ENCODE measurements at regions not wholly inside any gene's neighbourhood (a gene's known extent, or its start where the extent isn't known, plus 50 kb on each side); places are given as distances from the start of the nearest gene placed in this dataset.
"Not testable (repeated sequence)": the region's sequence is repeated elsewhere in the genome, so short reads cannot be mapped to it uniquely, and the experiment has no call there.

GRCh38 chr4:129998436-129999150 lies 902.6 kb downstream of the C4orf33 start:
- DNase-seq (ENCODE audit: low read depth in 3 of 3) = no peak

- DNase-seq (ENCODE audit: low read depth in 3 of 3) = no peak
Observed at GRCh38 chr4:129999156-129999555, 903.2 kb downstream of the C4orf33 start.

GRCh38 chr4:130008461-130008860 lies 912.5 kb downstream of the C4orf33 start:
- DNase-seq (ENCODE audit: low read depth in 3 of 3) = no peak

- not testable (repeated sequence) for DNase-seq (ENCODE audit: low read depth in 3 of 3)
Observed at GRCh38 chr4:130012806-130013205, 916.9 kb downstream of the C4orf33 start.

GRCh38 chr4:130021706-130022105 lies 925.8 kb downstream of the C4orf33 start:
- no peak for DNase-seq (ENCODE audit: low read depth in 3 of 3)

DNA sequence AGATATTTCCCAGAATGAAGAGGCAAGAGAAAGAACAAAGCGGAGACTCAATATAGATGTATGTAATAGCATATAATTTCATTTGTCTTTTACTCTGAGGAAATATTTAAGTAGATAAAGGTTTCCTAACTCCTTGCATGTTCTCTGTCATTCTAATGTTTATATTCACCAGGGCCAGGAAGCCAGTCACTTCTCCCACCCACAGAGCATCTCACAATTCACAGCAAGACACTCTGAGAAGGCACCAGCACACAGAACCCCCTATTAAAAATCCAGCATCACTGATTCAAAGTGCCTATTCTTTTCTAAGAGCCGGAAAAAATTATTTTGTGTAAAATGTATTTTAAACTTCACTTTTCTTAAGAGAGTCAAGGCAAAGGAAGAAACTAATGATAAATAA lies 927.1 kb downstream of the C4orf33 start:
- no peak for DNase-seq (ENCODE audit: low read depth in 3 of 3)

- DNase-seq (ENCODE audit: low read depth in 3 of 3) = no peak
Observed at GRCh38 chr4:130025701-130026100, 929.7 kb downstream of the C4orf33 start.

DNA sequence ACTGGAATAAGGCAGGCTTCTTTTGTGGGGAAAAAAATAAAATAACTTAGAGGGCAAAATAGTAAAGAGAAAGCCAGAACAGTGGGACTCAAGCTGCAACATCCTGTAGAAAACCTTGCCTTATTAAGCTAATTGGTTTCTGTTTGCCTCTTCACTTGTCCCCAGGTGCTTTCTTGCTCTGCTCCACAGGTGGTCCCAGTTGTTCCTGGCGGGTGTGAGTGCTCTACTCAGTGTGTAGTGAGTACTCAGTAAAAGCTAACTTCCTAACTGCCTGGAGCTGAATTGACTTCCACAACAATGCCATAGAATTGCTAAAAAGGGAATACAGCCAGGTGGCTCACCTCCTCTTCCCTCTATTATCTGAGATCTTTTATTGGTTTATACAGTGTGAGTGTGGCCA lies 930.2 kb downstream of the C4orf33 start:
- no peak for DNase-seq (ENCODE audit: low read depth in 3 of 3)

DNA sequence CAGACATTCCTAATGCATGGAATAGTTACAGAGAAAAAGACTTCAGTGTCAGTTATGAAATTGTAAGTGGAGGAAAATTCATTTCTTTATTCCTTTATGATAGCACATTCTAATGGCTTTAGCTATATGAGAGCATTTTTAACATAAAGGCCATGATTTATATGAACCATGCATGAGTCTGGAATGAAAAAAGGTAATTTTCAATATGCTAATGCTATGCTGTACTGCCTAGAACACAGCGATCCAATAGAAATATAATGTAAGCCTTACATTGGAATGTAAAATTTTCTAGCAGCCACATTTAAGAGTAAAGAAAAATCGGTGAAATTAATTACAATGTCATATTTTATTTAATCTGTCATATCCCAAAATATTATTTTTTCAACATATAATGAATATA lies 932.0 kb downstream of the C4orf33 start:
- no peak for DNase-seq (ENCODE audit: low read depth in 3 of 3)

GRCh38 chr4:130028552-130028951 lies 932.6 kb downstream of the C4orf33 start:
- no peak for DNase-seq (ENCODE audit: low read depth in 3 of 3)

- no peak for DNase-seq (ENCODE audit: low read depth in 3 of 3)
Observed at GRCh38 chr4:130029442-130029841, 933.5 kb downstream of the C4orf33 start.

DNA sequence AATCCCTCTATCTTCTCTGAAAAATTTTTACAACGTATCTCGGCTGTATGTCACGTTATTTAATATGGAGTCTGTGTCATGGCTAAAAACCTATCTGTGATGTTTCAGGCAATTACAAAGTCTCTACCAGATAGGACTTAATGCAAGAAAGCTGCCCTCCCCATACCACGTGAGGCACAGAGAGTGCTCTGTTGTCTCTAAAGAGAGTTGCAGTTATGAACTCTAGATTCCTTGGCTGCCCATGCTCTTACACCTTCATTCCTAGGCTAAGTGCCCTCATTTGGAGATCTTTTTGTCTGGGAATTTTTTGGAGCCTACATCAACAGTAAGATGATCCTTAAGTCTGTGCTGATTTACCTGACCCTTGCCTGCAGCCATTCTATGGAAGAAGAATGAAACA lies 935.9 kb downstream of the C4orf33 start:
- DNase-seq (ENCODE audit: low read depth in 3 of 3) = no peak

DNA sequence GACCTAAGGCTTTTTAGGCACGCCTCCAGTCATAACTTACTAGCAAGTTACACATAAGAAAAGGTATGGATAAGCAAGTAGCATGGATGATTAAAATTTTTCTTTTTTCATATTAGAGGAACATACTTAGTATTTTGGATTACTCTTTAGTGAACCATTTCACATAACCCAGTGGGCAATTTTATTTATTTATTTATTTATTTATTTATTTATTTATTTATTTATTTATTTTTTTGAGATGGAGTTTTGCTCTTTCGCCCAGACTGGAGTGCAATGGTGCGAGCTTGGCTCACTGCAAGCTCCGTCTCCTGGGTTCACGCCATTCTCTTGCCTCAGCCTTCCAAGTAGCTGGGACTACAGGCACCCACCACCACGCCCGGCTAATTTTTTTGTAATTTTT lies 937.7 kb downstream of the C4orf33 start:
- DNase-seq (ENCODE audit: low read depth in 3 of 3) = not testable (repeated sequence)

DNA sequence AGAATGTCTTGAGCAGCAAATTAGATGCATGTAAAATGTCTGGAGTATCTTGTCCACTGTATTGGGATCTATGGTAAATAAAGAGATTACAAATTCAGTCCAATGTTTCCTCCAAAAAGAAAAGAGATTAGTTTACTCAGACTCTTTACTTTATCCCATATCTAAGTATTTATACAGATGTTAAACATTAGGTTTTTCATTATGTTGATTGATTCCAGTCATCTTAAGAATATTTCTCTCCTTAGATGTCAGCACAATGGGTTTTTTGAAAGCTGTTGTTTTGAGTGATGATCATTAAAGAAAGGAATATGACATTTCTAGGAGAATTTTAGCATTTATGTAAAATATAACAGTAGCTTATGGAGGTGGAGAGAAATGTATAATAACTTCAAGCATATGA lies 938.9 kb downstream of the C4orf33 start:
- no peak for DNase-seq (ENCODE audit: low read depth in 3 of 3)

DNA sequence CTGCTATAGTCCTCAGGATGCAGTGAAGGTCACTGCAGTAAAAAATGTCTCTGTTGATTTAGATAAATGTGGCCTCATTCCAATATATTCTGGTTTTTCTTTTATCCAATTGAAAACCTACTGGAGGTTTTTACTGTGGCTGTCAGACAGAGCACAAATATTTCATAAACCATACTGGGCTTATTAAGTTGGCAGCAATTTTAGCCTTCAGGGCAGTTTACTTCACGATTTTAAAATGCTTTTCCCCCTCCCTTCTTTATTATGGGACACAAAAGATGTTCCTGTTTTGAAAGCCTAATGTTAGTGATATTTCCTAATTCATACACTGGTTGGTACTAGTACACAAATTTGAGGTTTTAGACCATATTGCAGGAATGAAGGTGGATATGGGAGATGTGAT lies 939.4 kb downstream of the C4orf33 start:
- DNase-seq (ENCODE audit: low read depth in 3 of 3) = no peak

GRCh38 chr4:130037866-130038265 lies 941.9 kb downstream of the C4orf33 start:
- DNase-seq (ENCODE audit: low read depth in 3 of 3) = not testable (repeated sequence)

DNA sequence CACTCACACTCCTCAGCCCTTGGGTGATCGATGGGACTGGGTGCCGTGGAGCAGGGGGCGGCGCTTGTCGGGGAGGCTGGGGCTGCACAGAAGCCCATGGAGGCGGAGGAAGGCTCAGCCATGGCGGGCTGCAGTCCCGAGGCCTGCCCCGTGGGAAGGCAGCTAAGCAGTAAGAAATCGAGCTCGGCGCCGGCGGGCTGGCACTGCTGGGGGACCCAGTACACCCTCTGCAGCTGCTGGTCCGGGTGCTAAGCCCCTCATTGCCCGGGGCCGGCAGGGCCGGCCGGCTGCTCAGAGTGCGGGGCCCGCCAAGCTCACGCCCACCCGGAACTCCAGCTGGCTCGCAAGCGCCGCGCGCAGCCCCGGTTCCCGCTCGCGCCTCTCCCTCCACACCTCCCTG lies 942.6 kb downstream of the C4orf33 start:
- not testable (repeated sequence) for DNase-seq (ENCODE audit: low read depth in 3 of 3)

- DNase-seq (ENCODE audit: low read depth in 3 of 3) = no peak
Observed at GRCh38 chr4:130043732-130044160, 947.8 kb downstream of the C4orf33 start.

DNA sequence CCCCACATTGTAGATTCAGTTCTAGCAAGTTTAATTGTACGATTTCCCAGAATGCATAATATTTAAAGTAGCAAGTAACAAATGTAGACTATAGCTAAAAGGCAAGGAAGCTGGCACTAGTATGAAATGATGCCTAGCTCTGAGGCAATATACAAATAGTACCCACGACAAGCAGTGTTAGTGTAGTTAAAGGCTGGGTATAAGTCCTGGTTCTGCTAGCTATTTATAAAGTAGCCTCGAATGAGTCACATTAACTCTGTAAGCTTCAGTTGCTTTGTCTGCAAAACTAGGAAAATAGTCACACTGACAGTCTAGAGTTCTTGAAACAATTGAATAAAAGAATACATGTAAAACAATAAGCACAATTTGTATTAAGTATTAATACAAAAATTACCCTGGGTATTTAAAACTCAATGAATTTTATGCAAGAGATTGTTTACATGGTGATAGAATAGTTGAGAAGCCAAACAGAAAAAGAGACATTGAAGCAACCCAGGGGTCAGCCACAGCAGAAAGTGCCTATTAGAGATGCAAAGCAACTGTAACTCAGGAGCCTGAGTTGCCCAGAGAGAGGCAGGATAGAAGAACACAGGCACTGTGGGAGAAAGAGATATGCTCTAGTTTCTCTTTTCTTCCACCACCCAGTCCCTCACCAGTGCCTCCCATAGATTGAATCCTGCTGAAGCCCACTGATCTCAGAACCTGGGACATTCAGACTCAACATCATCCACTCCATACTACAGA lies 949.0 kb downstream of the C4orf33 start:
- no peak for DNase-seq (ENCODE audit: low read depth in 3 of 3)

- no peak for DNase-seq (ENCODE audit: low read depth in 3 of 3)
Observed at GRCh38 chr4:130053723-130054122, 957.8 kb downstream of the C4orf33 start.

DNA sequence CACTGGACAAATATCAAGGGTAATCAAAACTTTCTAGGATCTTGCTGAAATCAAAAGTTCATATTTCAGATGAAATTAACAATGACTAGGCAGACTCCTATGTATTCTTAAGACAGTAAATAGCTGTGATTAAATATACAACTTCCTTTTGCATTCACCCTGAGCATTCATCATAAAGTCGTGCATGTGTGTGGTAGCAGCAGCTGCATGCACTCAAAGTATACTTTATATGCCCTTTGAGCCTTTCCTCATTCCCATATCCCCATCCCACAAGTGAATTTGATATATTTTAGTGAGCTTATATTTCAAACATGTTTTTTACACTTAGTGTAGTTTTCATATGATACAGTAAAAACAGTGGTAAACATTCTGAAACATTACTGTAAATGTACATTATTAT lies 959.0 kb downstream of the C4orf33 start:
- no peak for DNase-seq (ENCODE audit: low read depth in 3 of 3)

GRCh38 chr4:130056286-130056685 lies 960.3 kb downstream of the C4orf33 start:
- DNase-seq (ENCODE audit: low read depth in 3 of 3) = no peak

GRCh38 chr4:130064471-130064870 lies 968.5 kb downstream of the C4orf33 start:
- DNase-seq (ENCODE audit: low read depth in 3 of 3) = no peak
